Epithelial cell of proximal tubule (primary cell): ENCODE measurements at regions not wholly inside any gene's neighbourhood (a gene's known extent, or its start where the extent isn't known, plus 50 kb on each side); places are given as distances from the start of the nearest gene placed in this dataset.

Experiments
- DNase-seq: peaks from one replicate; pipeline ENCODE4 v3.0.0-alpha.2; 2011; ENCODE audit warnings: low read depth
- H3K4me3 ChIP-seq: 2 replicates; pipeline ENCODE4 v1.5.1; 2011; ENCODE audit warnings: low read depth, mild to moderate bottlenecking, low read length
- TF ChIP-seq, protein P1 (sequence below): conservative IDR thresholded peaks from 2 replicates; pipeline ENCODE4 v1.5.1; 2012; ENCODE audit warnings: low read depth, mild to moderate bottlenecking, low read length

- TF ChIP-seq, protein P1, sequence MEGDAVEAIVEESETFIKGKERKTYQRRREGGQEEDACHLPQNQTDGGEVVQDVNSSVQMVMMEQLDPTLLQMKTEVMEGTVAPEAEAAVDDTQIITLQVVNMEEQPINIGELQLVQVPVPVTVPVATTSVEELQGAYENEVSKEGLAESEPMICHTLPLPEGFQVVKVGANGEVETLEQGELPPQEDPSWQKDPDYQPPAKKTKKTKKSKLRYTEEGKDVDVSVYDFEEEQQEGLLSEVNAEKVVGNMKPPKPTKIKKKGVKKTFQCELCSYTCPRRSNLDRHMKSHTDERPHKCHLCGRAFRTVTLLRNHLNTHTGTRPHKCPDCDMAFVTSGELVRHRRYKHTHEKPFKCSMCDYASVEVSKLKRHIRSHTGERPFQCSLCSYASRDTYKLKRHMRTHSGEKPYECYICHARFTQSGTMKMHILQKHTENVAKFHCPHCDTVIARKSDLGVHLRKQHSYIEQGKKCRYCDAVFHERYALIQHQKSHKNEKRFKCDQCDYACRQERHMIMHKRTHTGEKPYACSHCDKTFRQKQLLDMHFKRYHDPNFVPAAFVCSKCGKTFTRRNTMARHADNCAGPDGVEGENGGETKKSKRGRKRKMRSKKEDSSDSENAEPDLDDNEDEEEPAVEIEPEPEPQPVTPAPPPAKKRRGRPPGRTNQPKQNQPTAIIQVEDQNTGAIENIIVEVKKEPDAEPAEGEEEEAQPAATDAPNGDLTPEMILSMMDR: no peak
- DNase-seq: no peak
- no peak overlapping the region for H3K4me3 ChIP-seq
Measured at GRCh38 chr18:47619771-47620448, 310.5 kb downstream of the SMAD2 start.

DNA sequence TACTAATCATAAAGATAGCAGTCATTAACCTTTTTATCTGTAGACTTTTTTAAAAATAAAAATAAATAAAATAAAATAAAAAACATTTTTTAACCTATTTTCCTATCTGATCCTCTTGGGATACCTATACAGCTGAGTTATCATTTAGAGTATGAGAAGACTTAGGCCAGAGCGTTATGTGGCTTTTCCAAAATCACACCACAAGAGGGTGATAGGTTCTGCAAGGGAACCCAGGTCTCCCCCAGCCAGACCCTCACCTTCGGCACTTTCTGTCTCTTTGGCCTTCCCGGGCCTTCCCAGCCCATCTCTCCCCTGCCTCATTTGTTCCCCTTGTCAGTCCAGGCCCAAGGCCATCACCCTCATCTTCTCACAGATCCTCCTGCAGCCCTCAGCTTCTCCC, 311.7 kb downstream of the SMAD2 start:
- TF ChIP-seq, protein P1: no peak
- H3K4me3 ChIP-seq: no peak overlapping the region
- no peak for DNase-seq

DNA sequence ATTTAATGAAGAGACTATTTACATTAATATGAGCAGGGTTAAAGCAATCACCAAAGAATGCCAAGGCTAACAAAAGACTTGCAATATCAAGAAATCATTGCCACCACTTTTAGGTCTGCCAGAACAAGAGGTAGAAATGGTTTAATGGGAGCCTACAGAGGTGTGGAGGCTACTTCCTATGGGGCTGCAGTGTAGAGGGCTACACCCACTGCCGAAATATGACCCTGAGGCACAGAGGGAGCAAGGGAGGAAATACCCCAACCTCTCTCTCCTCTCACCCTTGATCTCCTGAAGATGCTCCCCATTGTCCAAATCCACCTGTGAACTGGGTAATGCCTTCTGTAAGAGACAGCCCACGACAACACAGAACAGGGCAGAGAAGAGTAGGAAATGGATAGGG, 315.4 kb downstream of the SMAD2 start:
- no peak overlapping the region for H3K4me3 ChIP-seq
- TF ChIP-seq, protein P1: no peak
- no peak for DNase-seq

DNA sequence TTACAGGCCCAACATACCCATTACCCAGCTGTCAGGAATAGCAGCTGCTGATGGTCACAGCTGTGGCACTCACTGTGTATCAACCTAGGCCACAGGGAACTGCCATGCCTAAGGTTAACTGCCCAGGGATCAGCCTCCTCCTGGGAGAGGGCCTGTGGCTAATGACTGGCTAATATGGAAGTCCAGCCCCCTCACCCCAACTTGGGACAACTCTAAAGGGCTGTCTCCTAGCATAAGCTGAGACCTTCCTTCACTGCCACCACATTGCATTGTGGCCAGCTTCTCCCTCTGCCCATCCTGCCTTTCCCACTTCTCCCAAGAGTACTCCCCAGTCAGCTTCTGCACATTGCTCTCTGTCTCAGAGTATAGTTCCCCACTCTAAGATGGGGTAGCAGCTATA, 316.5 kb downstream of the SMAD2 start:
- DNase-seq: no peak
- TF ChIP-seq, protein P1: no peak
- no peak overlapping the region for H3K4me3 ChIP-seq

- H3K4me3 ChIP-seq: no peak overlapping the region
- TF ChIP-seq, protein P1: no peak
- DNase-seq: no peak
Measured at GRCh38 chr18:47611649-47612048, 318.8 kb downstream of the SMAD2 start.

GRCh38 chr18:47606526-47606925, 323.9 kb downstream of the SMAD2 start:
- H3K4me3 ChIP-seq: no peak overlapping the region
- DNase-seq: no peak
- TF ChIP-seq, protein P1: no peak

DNA sequence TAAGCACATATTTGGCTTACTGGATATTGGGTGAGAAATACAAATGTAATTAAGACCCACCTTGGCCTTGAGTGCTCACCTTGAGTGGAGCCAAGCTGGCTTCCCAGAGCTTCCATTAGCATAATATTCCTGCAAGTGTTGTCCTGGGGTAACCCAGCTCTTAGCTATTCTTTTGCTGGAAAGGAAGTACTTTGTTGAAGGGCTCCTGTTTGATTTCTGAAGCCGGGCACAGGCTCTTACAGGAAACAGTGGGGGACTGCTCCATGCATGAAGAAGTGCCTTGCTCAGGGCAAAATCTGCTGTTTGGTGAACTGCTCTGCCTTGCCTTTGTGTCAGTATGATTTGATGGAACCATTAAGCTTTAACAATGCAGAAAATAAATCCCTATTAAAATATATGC, 325.4 kb downstream of the SMAD2 start:
- DNase-seq: no peak
- H3K4me3 ChIP-seq: no peak overlapping the region
- TF ChIP-seq, protein P1: no peak
